Adrenal gland (tissue), 5 donors: ENCODE measurements at regions not wholly inside any gene's neighbourhood (a gene's known extent, or its start where the extent isn't known, plus 50 kb on each side); places are given as distances from the start of the nearest gene placed in this dataset.

Experiments used
- POLR2A ChIP-seq, 2 donors: fragments of 450-650 bp; IDR thresholded peaks; one replicate each; pipeline ENCODE4 v1.6.1; 2017; ENCODE audit warnings: antibody characterized with exemption in 2 of 2, mild to moderate bottlenecking in 2 of 2, moderate library complexity in 1 of 2
- TF ChIP-seq, protein P1 (sequence below), 6 experiments: fragments of 450-650 bp in 4 of 6; fragments of 200-600 bp in 2 of 6; sonication (generic) in 1 of 6; IDR thresholded peaks; 1 replicate in 5 of 6; 2 replicates in 1 of 6; pipeline versions ENCODE4 v1.5.1 to v1.8.0; 2016 to 2021; ENCODE audit warnings: antibody characterized with exemption in 6 of 6, mild to moderate bottlenecking in 2 of 6, moderate library complexity in 1 of 6
- donor health status: DM: no; HTN: no; CAD: no.

DNA sequence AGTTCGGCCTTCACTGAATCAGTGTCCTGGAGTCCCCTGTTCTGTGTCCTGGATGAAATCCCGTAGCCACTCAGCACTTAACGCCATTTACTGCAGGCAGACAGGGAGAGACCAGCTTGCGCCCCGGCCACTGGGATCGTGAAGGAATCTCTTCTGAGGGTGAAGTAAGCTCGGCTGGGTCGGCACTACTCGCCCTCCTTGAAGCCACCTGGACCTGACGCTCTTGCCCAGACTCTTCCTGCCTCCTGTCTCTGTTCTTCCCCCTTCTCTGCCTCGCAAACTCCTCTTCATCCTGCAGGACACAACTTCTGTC is 99.9 kb upstream of the ZBTB40 start:
- no peak for TF ChIP-seq POLR2A (IDR thresholded peaks at IDR 0.05)
- TF ChIP-seq, protein P1, sequence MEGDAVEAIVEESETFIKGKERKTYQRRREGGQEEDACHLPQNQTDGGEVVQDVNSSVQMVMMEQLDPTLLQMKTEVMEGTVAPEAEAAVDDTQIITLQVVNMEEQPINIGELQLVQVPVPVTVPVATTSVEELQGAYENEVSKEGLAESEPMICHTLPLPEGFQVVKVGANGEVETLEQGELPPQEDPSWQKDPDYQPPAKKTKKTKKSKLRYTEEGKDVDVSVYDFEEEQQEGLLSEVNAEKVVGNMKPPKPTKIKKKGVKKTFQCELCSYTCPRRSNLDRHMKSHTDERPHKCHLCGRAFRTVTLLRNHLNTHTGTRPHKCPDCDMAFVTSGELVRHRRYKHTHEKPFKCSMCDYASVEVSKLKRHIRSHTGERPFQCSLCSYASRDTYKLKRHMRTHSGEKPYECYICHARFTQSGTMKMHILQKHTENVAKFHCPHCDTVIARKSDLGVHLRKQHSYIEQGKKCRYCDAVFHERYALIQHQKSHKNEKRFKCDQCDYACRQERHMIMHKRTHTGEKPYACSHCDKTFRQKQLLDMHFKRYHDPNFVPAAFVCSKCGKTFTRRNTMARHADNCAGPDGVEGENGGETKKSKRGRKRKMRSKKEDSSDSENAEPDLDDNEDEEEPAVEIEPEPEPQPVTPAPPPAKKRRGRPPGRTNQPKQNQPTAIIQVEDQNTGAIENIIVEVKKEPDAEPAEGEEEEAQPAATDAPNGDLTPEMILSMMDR (IDR thresholded peaks at IDR 0.05): no peak
